ENCODE measurements at regions not wholly inside any gene's neighbourhood (a gene's known extent, or its start where the extent isn't known, plus 50 kb on each side); places are given as distances from the start of the nearest gene placed in this dataset.

- no peak for TF ChIP-seq ZNF133 (tag by site-specific recombination; IDR thresholded peaks at IDR 0.05)
- no peak for TF ChIP-seq ZNF174 (tag by site-specific recombination; IDR thresholded peaks at IDR 0.05)
- TF ChIP-seq, protein P1, sequence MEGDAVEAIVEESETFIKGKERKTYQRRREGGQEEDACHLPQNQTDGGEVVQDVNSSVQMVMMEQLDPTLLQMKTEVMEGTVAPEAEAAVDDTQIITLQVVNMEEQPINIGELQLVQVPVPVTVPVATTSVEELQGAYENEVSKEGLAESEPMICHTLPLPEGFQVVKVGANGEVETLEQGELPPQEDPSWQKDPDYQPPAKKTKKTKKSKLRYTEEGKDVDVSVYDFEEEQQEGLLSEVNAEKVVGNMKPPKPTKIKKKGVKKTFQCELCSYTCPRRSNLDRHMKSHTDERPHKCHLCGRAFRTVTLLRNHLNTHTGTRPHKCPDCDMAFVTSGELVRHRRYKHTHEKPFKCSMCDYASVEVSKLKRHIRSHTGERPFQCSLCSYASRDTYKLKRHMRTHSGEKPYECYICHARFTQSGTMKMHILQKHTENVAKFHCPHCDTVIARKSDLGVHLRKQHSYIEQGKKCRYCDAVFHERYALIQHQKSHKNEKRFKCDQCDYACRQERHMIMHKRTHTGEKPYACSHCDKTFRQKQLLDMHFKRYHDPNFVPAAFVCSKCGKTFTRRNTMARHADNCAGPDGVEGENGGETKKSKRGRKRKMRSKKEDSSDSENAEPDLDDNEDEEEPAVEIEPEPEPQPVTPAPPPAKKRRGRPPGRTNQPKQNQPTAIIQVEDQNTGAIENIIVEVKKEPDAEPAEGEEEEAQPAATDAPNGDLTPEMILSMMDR (tag by site-specific recombination; IDR thresholded peaks at IDR 0.05): no peak
- peak; percentile 20; the same call in 1 of the 2 replicates for TF ChIP-seq KLF10 (tag by site-specific recombination; IDR thresholded peaks at IDR 0.05)
- no peak for TF ChIP-seq ZNF785 (tag by site-specific recombination; IDR thresholded peaks at IDR 0.05)
- no peak for TF ChIP-seq GLI4 (tag by site-specific recombination; IDR thresholded peaks at IDR 0.05)
- no peak for TF ChIP-seq ZNF221 (tag by site-specific recombination; IDR thresholded peaks at IDR 0.05; ENCODE audit: borderline replicate concordance)
- peak; percentile 55 for TF ChIP-seq ATF2 (tag by site-specific recombination; IDR thresholded peaks at IDR 0.05; ENCODE audit: low read depth)
- TF ChIP-seq PBX3 (CRISPR knock-in tag; IDR thresholded peaks at IDR 0.05): no peak
- no peak for TF ChIP-seq REST (tag by site-specific recombination; IDR thresholded peaks at IDR 0.05)
- TF ChIP-seq, protein P2, sequence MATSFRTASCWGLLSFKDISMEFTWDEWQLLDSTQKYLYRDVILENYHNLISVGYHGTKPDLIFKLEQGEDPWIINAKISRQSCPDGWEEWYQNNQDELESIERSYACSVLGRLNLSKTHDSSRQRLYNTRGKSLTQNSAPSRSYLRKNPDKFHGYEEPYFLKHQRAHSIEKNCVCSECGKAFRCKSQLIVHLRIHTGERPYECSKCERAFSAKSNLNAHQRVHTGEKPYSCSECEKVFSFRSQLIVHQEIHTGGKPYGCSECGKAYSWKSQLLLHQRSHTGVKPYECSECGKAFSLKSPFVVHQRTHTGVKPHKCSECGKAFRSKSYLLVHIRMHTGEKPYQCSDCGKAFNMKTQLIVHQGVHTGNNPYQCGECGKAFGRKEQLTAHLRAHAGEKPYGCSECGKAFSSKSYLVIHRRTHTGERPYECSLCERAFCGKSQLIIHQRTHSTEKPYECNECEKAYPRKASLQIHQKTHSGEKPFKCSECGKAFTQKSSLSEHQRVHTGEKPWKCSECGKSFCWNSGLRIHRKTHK (tag by site-specific recombination; IDR thresholded peaks at IDR 0.05): no peak
Measured at GRCh38 chr3:159872374-159873109, 116.1 kb upstream of the IL12A start.

Data from HEK293 (cell line).